H1 (cell line): ENCODE measurements at regions not wholly inside any gene's neighbourhood (a gene's known extent, or its start where the extent isn't known, plus 50 kb on each side); places are given as distances from the start of the nearest gene placed in this dataset.
A peak's percentile ranks its signal among the peaks of the same experiment; 100 is the strongest.

Source experiments
- CTCF ChIA-PET: fragments of 300-600 bp; sonication (Branson Sonifier 250); formaldehyde crosslinking; loops from one replicate; lab custom pipeline; 2021; ENCODE audit not compliant: partially characterized antibody; lab: Charles Lee
- POLR2A ChIA-PET: fragments of 300-600 bp; sonication (Branson Sonifier 250); formaldehyde crosslinking; loops from one replicate; lab custom pipeline; 2021; ENCODE audit warnings: inconsistent platforms; ENCODE audit not compliant: partially characterized antibody; lab: Charles Lee
- DNase-seq, 2 experiments: peaks; one replicate each; pipeline versions ENCODE4 v3.0.0 to v3.0.0-alpha.2; 2010 to 2022; ENCODE audit warnings: low spot score in 2 of 2, low read depth in 1 of 2, mixed read lengths in 1 of 2
- FAIRE-seq: peaks from 2 replicates; lab custom pipeline; 2011; peaks lifted over from hg19 to GRCh38; lab: Jason Lieb, UNC
- H2AFZ ChIP-seq: 2 replicates; pipeline ENCODE4 v1.8.1; 2012; ENCODE audit warnings: low read length, inconsistent platforms
- H2AK5ac ChIP-seq: 2 replicates; pipeline ENCODE4 v1.6.1; 2013; ENCODE audit warnings: low read depth, low read length
- H2BK120ac ChIP-seq: replicated peaks from 2 replicates; pipeline ENCODE3; 2013; ENCODE audit warnings: low read depth, low read length, inconsistent platforms
- H2BK12ac ChIP-seq: 2 replicates; pipeline ENCODE4 v1.6.1; 2013; ENCODE audit warnings: low read depth, low read length
- H2BK15ac ChIP-seq: 2 replicates; pipeline ENCODE4 v1.6.1; 2013; ENCODE audit warnings: low read length
- H2BK20ac ChIP-seq: 2 replicates; pipeline ENCODE4 v1.6.1; 2013; ENCODE audit warnings: low read length
- H2BK5ac ChIP-seq: 2 replicates; pipeline ENCODE4 v1.6.1; 2013; ENCODE audit warnings: low read depth, low read length
- H3K14ac ChIP-seq: 2 replicates; pipeline ENCODE4 v1.6.1; 2013; ENCODE audit warnings: inconsistent platforms; ENCODE audit not compliant: insufficient read length
- H3K18ac ChIP-seq: 2 replicates; pipeline ENCODE4 v1.6.1; 2013; ENCODE audit warnings: low read length; ENCODE audit errors: extremely low read depth
- H3K23ac ChIP-seq: 2 replicates; pipeline ENCODE4 v1.6.1; 2013; ENCODE audit warnings: inconsistent platforms; ENCODE audit not compliant: insufficient read length
- H3K23me2 ChIP-seq: 2 replicates; pipeline ENCODE4 v1.6.1; 2013; ENCODE audit warnings: low read depth, low read length
- H3K27ac ChIP-seq: 2 replicates; pipeline ENCODE4 v1.6.1; 2011; ENCODE audit warnings: low read depth, low read length, inconsistent platforms
- H3K27me3 ChIP-seq, 4 experiments: replicated peaks in 1 of 4; 1 replicate in 1 of 4; 2 replicates in 3 of 4; pipeline versions ENCODE4 v1.6.1 to v1.8.1; 2011 to 2013; ENCODE audit warnings: low read length in 3 of 4, mild to moderate bottlenecking in 3 of 4, inconsistent platforms in 2 of 4, mixed read lengths in 2 of 4, moderate library complexity in 1 of 4; ENCODE audit not compliant: control insufficient read depth in 3 of 4, insufficient read depth in 3 of 4; ENCODE audit errors: extremely low read depth in 1 of 4
- H3K36me3 ChIP-seq, 4 experiments: 2 replicates each; pipeline versions ENCODE4 v1.6.1 to v1.8.1; 2011 to 2013; ENCODE audit warnings: mild to moderate bottlenecking in 4 of 4, low read length in 3 of 4, moderate library complexity in 2 of 4, control low read depth in 1 of 4, inconsistent platforms in 1 of 4; ENCODE audit not compliant: insufficient read depth in 4 of 4, control insufficient read depth in 2 of 4
- H3K4ac ChIP-seq: replicated peaks from 2 replicates; pipeline ENCODE3; 2013; ENCODE audit warnings: low read length, low read depth, mixed read lengths, inconsistent platforms; ENCODE audit not compliant: insufficient read length
- H3K4me1 ChIP-seq, 4 experiments: replicated peaks in 1 of 4; 1 replicate in 1 of 4; 2 replicates in 3 of 4; pipeline versions ENCODE4 v1.6.1 to v1.8.1; 2011 to 2013; ENCODE audit warnings: low read length in 3 of 4, inconsistent platforms in 2 of 4, mixed read lengths in 1 of 4; ENCODE audit not compliant: insufficient read depth in 4 of 4, control insufficient read depth in 3 of 4
- H3K4me2 ChIP-seq, 2 experiments: 2 replicates each; pipeline versions ENCODE4 v1.6.1 to v1.8.1; 2011 to 2013; ENCODE audit warnings: low read depth in 2 of 2, low read length in 2 of 2, control low read depth in 1 of 2, inconsistent platforms in 1 of 2, mild to moderate bottlenecking in 1 of 2; ENCODE audit not compliant: insufficient read depth in 1 of 2
- H3K4me3 ChIP-seq, 4 experiments: fragments of 200-600, 300-600 bp in 1 of 4; sonication (generic), shearing (Covaris generic), sonication (Bioruptor Twin) in 1 of 4; 2 replicates each; pipeline versions ENCODE4 v1.5.1 to v1.8.1; 2011 to 2016; ENCODE audit warnings: low read length in 4 of 4, low read depth in 3 of 4, control low read depth in 2 of 4, inconsistent platforms in 2 of 4, mild to moderate bottlenecking in 2 of 4, mixed read lengths in 1 of 4, moderate library complexity in 1 of 4; ENCODE audit not compliant: insufficient read depth in 2 of 4; ENCODE audit errors: extremely low read depth in 1 of 4
- H3K56ac ChIP-seq: replicated peaks from 2 replicates; pipeline ENCODE3; 2013; ENCODE audit warnings: low read depth, mild to moderate bottlenecking, mixed read lengths, low read length, inconsistent platforms; ENCODE audit not compliant: insufficient read length
- H3K79me1 ChIP-seq: 2 replicates; pipeline ENCODE4 v1.6.1; 2013; ENCODE audit warnings: low read depth, low read length, control low read depth
- H3K79me2 ChIP-seq, 2 experiments: 2 replicates each; pipeline versions ENCODE4 v1.6.1 to v1.8.1; 2012 to 2013; ENCODE audit warnings: low read length in 2 of 2, mild to moderate bottlenecking in 2 of 2, inconsistent platforms in 1 of 2; ENCODE audit not compliant: insufficient read depth in 2 of 2, control insufficient read depth in 1 of 2
- H3K9ac ChIP-seq, 4 experiments: replicated peaks in 1 of 4; 1 replicate in 1 of 4; 2 replicates in 3 of 4; pipeline versions ENCODE4 v1.6.1 to v1.8.1; 2011 to 2013; ENCODE audit warnings: low read depth in 3 of 4, low read length in 3 of 4, control low read depth in 2 of 4, mild to moderate bottlenecking in 2 of 4, moderate library complexity in 2 of 4, inconsistent platforms in 1 of 4; ENCODE audit errors: extremely low read depth in 1 of 4
- H3K9me3 ChIP-seq, 2 experiments: 2 replicates each; pipeline versions ENCODE4 v1.6.1 to v1.8.1; 2012 to 2013; ENCODE audit warnings: mild to moderate bottlenecking in 2 of 2, moderate library complexity in 2 of 2, control low read depth in 1 of 2, inconsistent platforms in 1 of 2, low read depth in 1 of 2, low read length in 1 of 2, mixed read lengths in 1 of 2; ENCODE audit not compliant: insufficient read depth in 2 of 2
- H4K20me1 ChIP-seq, 2 experiments: replicated peaks in 1 of 2; 2 replicates each; pipeline versions ENCODE3 to v1.8.1; 2011 to 2013; ENCODE audit warnings: inconsistent platforms in 2 of 2, low read length in 2 of 2, mild to moderate bottlenecking in 1 of 2; ENCODE audit not compliant: insufficient read depth in 2 of 2, control insufficient read depth in 1 of 2
- H4K5ac ChIP-seq: 2 replicates; pipeline ENCODE4 v1.6.1; 2013; ENCODE audit warnings: low read length, low read depth, mixed read lengths, inconsistent platforms; ENCODE audit not compliant: insufficient read length
- H4K8ac ChIP-seq: 2 replicates; pipeline ENCODE4 v1.8.0; 2013; ENCODE audit warnings: mild to moderate bottlenecking, moderate library complexity, low read length, inconsistent platforms; ENCODE audit not compliant: insufficient read depth; ENCODE audit errors: extremely low read depth
- H4K91ac ChIP-seq: replicated peaks from 2 replicates; pipeline ENCODE3; 2013; ENCODE audit warnings: low read length, mixed read lengths, inconsistent platforms; ENCODE audit not compliant: insufficient read length
- ATF2 ChIP-seq: IDR thresholded peaks from 2 replicates; pipeline ENCODE4 v1.6.1; 2012; ENCODE audit warnings: low read length, inconsistent platforms
- WGBS, 2 experiments: shearing (Covaris generic) in 1 of 2; methylation state at CpG; one replicate each; pipeline versions ENCODE4 v1.1.6 to v1.1.7; 2013 to 2015; ENCODE audit warnings: low lambda C conversion rate in 2 of 2, mixed read lengths in 2 of 2, inconsistent platforms in 1 of 2, low coverage in 1 of 2, missing lambda C conversion rate in 1 of 2; ENCODE audit not compliant: insufficient replicate concordance in 2 of 2, insufficient coverage in 1 of 2, insufficient read length in 1 of 2; ENCODE audit errors: extremely low coverage in 1 of 2, missing lambda C conversion rate in 1 of 2; 5-methylcytosine and 5-hydroxymethylcytosine counted together

- Histone ChIP-seq H3K23ac (no peak overlapping the region), H2AFZ (peak overlapping the region; percentile 73), H3K4me2 (no peak overlapping the region), H3K4me1 (no peaks in the 10 kb centered on the region), H2BK15ac (no peak overlapping the region), H3K23me2 (no peaks in the 10 kb centered on the region), H2BK12ac (no peak overlapping the region), H4K20me1 (no peaks in the 10 kb centered on the region), H3K4me3 (no peak overlapping the region), H3K27ac (no peak overlapping the region), H3K79me1 (no peaks in the 10 kb centered on the region), H3K4ac (no peak overlapping the region), H4K5ac (no peak overlapping the region)
- FAIRE-seq (no peak), DNase-seq (no peak)
- TF ChIP-seq ATF2 = no peak
- TF ChIP-seq, all 59 proteins: peak for 0
- no peak overlapping the region for H3K14ac ChIP-seq
- H2BK20ac ChIP-seq = no peak overlapping the region
- ChIA-PET POLR2A (no interaction called here), CTCF (interaction anchor here (0.5 to 1.8 kb wide), 2 partner anchors 195 to 1585 kb away, joined by 3 to 5 read pairs; no protein-coding TSS in a partner anchor)
- no peaks in the 10 kb centered on the region for H3K27me3 ChIP-seq
- H2BK5ac ChIP-seq = no peak overlapping the region
- H3K79me2 ChIP-seq = no peaks in the 10 kb centered on the region
- H2AK5ac ChIP-seq = no peak overlapping the region
- no peak overlapping the region for H3K18ac ChIP-seq
- no peak overlapping the region for H4K91ac ChIP-seq
- no peak overlapping the region for H3K56ac ChIP-seq
- H2BK120ac ChIP-seq = no peak overlapping the region
- H3K9me3 ChIP-seq = no peaks in the 10 kb centered on the region
- no peaks in the 10 kb centered on the region for H3K36me3 ChIP-seq
- H4K8ac ChIP-seq = no peak overlapping the region
- 89% methylated on average over 16 of the region's 16 CpGs; no CpG with 5 or more reads in 1 of the 2 experiments for WGBS, 2 experiments
- no peak overlapping the region for H3K9ac ChIP-seq
Observed at GRCh38 chr18:25563816-25564683, 212.1 kb upstream of the ZNF521 start.
